MG63 (cell line): ENCODE measurements at regions not wholly inside any gene's neighbourhood (a gene's known extent, or its start where the extent isn't known, plus 50 kb on each side); places are given as distances from the start of the nearest gene placed in this dataset.
"Not testable (repeated sequence)": the region's sequence is repeated elsewhere in the genome, so short reads cannot be mapped to it uniquely, and the experiment has no call there.

ENCODE experiments used
- DNase-seq: peaks from one replicate; pipeline ENCODE4 v3.0.0-alpha.2; 2020
- H3K27me3 ChIP-seq: fragments of 250-450 bp; sonication (Bioruptor Pico); 2 replicates; pipeline ENCODE4 v1.5.1; 2020; ENCODE audit warnings: mild to moderate bottlenecking, moderate library complexity
- H3K36me3 ChIP-seq: fragments of 250-450 bp; sonication (Bioruptor Pico); 2 replicates; pipeline ENCODE4 v1.5.1; 2020; ENCODE audit warnings: mild to moderate bottlenecking, moderate library complexity
- H3K4me3 ChIP-seq: fragments of 250-450 bp; sonication (Bioruptor Pico); 2 replicates; pipeline ENCODE4 v1.5.1; 2020; ENCODE audit warnings: mild to moderate bottlenecking, moderate library complexity
- H3K9me3 ChIP-seq: fragments of 250-450 bp; sonication (Bioruptor Pico); 2 replicates; pipeline ENCODE4 v1.5.1; 2020; ENCODE audit warnings: mild to moderate bottlenecking, moderate library complexity

GRCh38 chr1:90834354-90834885 is 117.3 kb upstream of the BARHL2 start:
- H3K4me3 ChIP-seq, result no peak overlapping the region
- no peak for DNase-seq
- H3K36me3 ChIP-seq, result no peaks in the 10 kb centered on the region
- H3K27me3 ChIP-seq, result no peaks in the 10 kb centered on the region
- no peaks in the 10 kb centered on the region for H3K9me3 ChIP-seq

- Histone ChIP-seq H3K27me3 (no peaks in the 10 kb centered on the region), H3K4me3 (no peak overlapping the region), H3K9me3 (no peaks in the 10 kb centered on the region), H3K36me3 (no peaks in the 10 kb centered on the region)
- DNase-seq, result no peak
Measured at GRCh38 chr1:90833466-90834110, 116.5 kb upstream of the BARHL2 start.

- no peaks in the 10 kb centered on the region for H3K36me3 ChIP-seq
- H3K27me3 ChIP-seq, result no peaks in the 10 kb centered on the region
- no peak overlapping the region for H3K4me3 ChIP-seq
- no peaks in the 10 kb centered on the region for H3K9me3 ChIP-seq
- DNase-seq, result no peak
Measured at GRCh38 chr1:90831910-90832309, 114.8 kb upstream of the BARHL2 start.

GRCh38 chr1:90826834-90827233 is 109.7 kb upstream of the BARHL2 start:
- no peaks in the 10 kb centered on the region for H3K9me3 ChIP-seq
- no peak overlapping the region for H3K4me3 ChIP-seq
- no peaks in the 10 kb centered on the region for H3K27me3 ChIP-seq
- no peak for DNase-seq
- H3K36me3 ChIP-seq, result no peaks in the 10 kb centered on the region

- Histone ChIP-seq H3K4me3 (no peak overlapping the region), H3K27me3 (no peaks in the 10 kb centered on the region), H3K36me3 (no peaks in the 10 kb centered on the region), H3K9me3 (no peaks in the 10 kb centered on the region)
- DNase-seq, result no peak
Measured at GRCh38 chr1:90826024-90826423, 108.9 kb upstream of the BARHL2 start.

GRCh38 chr1:90824551-90824950 is 107.4 kb upstream of the BARHL2 start:
- Histone ChIP-seq H3K4me3 (no peak overlapping the region), H3K27me3 (no peaks in the 10 kb centered on the region)

GRCh38 chr1:90823686-90824085 is 106.6 kb upstream of the BARHL2 start:
- no peaks in the 10 kb centered on the region for H3K27me3 ChIP-seq
- DNase-seq, result no peak

More at GRCh38 chr1:90824551-90824950, 107.4 kb upstream of the BARHL2 start:
- H3K36me3 ChIP-seq, result no peaks in the 10 kb centered on the region
- no peak for DNase-seq
- no peaks in the 10 kb centered on the region for H3K9me3 ChIP-seq

GRCh38 chr1:90821788-90822359 is 104.8 kb upstream of the BARHL2 start:
- no peak for DNase-seq
- Histone ChIP-seq H3K27me3 (no peaks in the 10 kb centered on the region), H3K9me3 (no peaks in the 10 kb centered on the region), H3K36me3 (no peaks in the 10 kb centered on the region), H3K4me3 (no peak overlapping the region)

More at GRCh38 chr1:90823686-90824085, 106.6 kb upstream of the BARHL2 start:
- H3K4me3 ChIP-seq, result no peak overlapping the region
- H3K9me3 ChIP-seq, result no peaks in the 10 kb centered on the region
- H3K36me3 ChIP-seq, result no peaks in the 10 kb centered on the region

- H3K27me3 ChIP-seq, result no peaks in the 10 kb centered on the region
- no peak overlapping the region for H3K4me3 ChIP-seq
- H3K36me3 ChIP-seq, result no peaks in the 10 kb centered on the region
- no peaks in the 10 kb centered on the region for H3K9me3 ChIP-seq
- no peak for DNase-seq
Measured at GRCh38 chr1:90821152-90821787, 104.2 kb upstream of the BARHL2 start.

- no peaks in the 10 kb centered on the region for H3K9me3 ChIP-seq
- H3K4me3 ChIP-seq, result no peak overlapping the region
- no peak for DNase-seq
- no peaks in the 10 kb centered on the region for H3K27me3 ChIP-seq
- no peaks in the 10 kb centered on the region for H3K36me3 ChIP-seq
Measured at GRCh38 chr1:90820745-90821144, 103.6 kb upstream of the BARHL2 start.

GRCh38 chr1:90817399-90817798 is 100.3 kb upstream of the BARHL2 start:
- Histone ChIP-seq H3K9me3 (no peaks in the 10 kb centered on the region), H3K27me3 (no peaks in the 10 kb centered on the region), H3K36me3 (no peaks in the 10 kb centered on the region), H3K4me3 (no peak overlapping the region)
- DNase-seq, result no peak

- H3K36me3 ChIP-seq, DNase-seq, H3K4me3 ChIP-seq, H3K27me3 ChIP-seq, H3K9me3 ChIP-seq: not testable (repeated sequence)
Measured at GRCh38 chr1:90812237-90812636, 95.1 kb upstream of the BARHL2 start.

- H3K4me3 ChIP-seq, H3K9me3 ChIP-seq, H3K36me3 ChIP-seq, DNase-seq, H3K27me3 ChIP-seq: not testable (repeated sequence)
Measured at GRCh38 chr1:90811444-90811950, 94.4 kb upstream of the BARHL2 start.

- no peaks in the 10 kb centered on the region for H3K9me3 ChIP-seq
- DNase-seq, result no peak
- no peak overlapping the region for H3K4me3 ChIP-seq
- no peaks in the 10 kb centered on the region for H3K36me3 ChIP-seq
- H3K27me3 ChIP-seq, result no peaks in the 10 kb centered on the region; the same call in 1 of the 2 replicates
Measured at GRCh38 chr1:90810681-90811080, 93.6 kb upstream of the BARHL2 start.

GRCh38 chr1:90809996-90810395 is 92.9 kb upstream of the BARHL2 start:
- H3K9me3 ChIP-seq, result no peaks in the 10 kb centered on the region; the same call in 1 of the 2 replicates
- H3K36me3 ChIP-seq, result no peaks in the 10 kb centered on the region
- no peaks in the 10 kb centered on the region; the same call in 1 of the 2 replicates for H3K27me3 ChIP-seq
- peak; percentile 9 for DNase-seq
- no peak overlapping the region for H3K4me3 ChIP-seq

- Histone ChIP-seq H3K9me3 (no peaks in the 10 kb centered on the region; the same call in 1 of the 2 replicates), H3K4me3 (no peak overlapping the region), H3K27me3 (no peaks in the 10 kb centered on the region; the same call in 1 of the 2 replicates), H3K36me3 (no peaks in the 10 kb centered on the region)
- DNase-seq, result no peak
Measured at GRCh38 chr1:90809093-90809492, 92.0 kb upstream of the BARHL2 start.

GRCh38 chr1:90807329-90807728 is 90.2 kb upstream of the BARHL2 start:
- H3K27me3 ChIP-seq, result no peaks in the 10 kb centered on the region; the same call in 1 of the 2 replicates
- DNase-seq, result no peak
- no peak overlapping the region for H3K4me3 ChIP-seq
- H3K9me3 ChIP-seq, result no peaks in the 10 kb centered on the region; the same call in 1 of the 2 replicates
- no peaks in the 10 kb centered on the region for H3K36me3 ChIP-seq
